ENCODE measurements at regions not wholly inside any gene's neighbourhood (a gene's known extent, or its start where the extent isn't known, plus 50 kb on each side); places are given as distances from the start of the nearest gene placed in this dataset.

DNA sequence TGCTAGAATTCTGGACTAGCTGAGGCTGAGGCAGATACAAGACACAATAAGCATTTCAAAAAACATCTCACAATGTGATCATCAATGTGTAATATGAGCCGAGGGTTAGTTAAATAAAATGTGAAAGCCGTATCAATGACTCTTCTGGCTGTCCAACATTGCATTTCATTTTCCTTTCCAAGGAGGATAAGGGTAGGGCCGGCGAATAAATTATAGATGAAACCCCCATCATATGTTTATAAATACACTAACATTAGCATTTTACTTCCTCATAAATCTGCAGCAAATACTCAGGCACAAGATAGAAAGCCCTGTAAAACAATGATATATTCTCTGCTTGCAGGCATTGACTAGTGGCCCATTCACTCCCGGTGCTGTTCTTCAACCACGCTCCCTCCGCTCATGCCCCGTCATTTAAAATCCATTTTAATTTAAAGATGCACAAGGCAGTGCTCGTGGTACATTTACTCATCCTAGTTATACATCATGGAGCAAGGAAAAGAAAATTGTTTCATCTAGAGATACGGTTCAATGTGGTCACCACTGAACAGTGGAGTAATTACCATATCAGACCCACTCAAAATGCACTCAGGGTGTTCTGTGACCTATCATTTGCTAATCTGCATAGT is 59.9 kb upstream of the RCN1 start:
- peaks cover 0 to 6% (median 0%) of the 10 kb centered on the region in 5 experiments for H3K27me3 ChIP-seq (replicated peaks in 2 of 5; ENCODE audit: control insufficient read depth in 4 of 5, insufficient read depth in 5 of 5, low read length in 4 of 5)
- POLR2A ChIA-PET, result no interaction called here

GRCh38 chr11:32029721-32030120 is 61.2 kb upstream of the RCN1 start:
- Histone ChIP-seq H3K36me3 (ENCODE audit: control insufficient read depth in 4 of 4, insufficient read depth in 4 of 4, low read length in 3 of 4) (no peaks in the 10 kb centered on the region), H3K4me3 (ENCODE audit: control insufficient read depth in 1 of 7, extremely low read depth in 1 of 7, insufficient read depth in 4 of 7, low read depth in 2 of 7, low read length in 6 of 7) (no peak overlapping the region), H3K4me1 (ENCODE audit: control extremely low read depth in 1 of 4, control insufficient read depth in 4 of 4, insufficient read depth in 4 of 4, low read length in 3 of 4) (no peaks in the 10 kb centered on the region), H3K27ac (ENCODE audit: insufficient read depth in 1 of 2, low read depth in 1 of 2, low read length in 2 of 2, poor library complexity in 1 of 2, severe bottlenecking in 2 of 2) (no peak overlapping the region), H3K9me3 (ENCODE audit: control extremely low read depth in 1 of 5, control insufficient read depth in 4 of 5, insufficient read depth in 2 of 5, low read depth in 1 of 5, low read length in 4 of 5) (peaks cover 0 to 1% (median 0%) of the 10 kb centered on the region in 5 experiments), H3K27me3 (replicated peaks in 2 of 5; ENCODE audit: control insufficient read depth in 4 of 5, insufficient read depth in 5 of 5, low read length in 4 of 5) (peaks cover 0 to 6% (median 0%) of the 10 kb centered on the region in 5 experiments)
- no peak for DNase-seq
- ChIA-PET CTCF (interaction anchor here (1.4 kb wide), 1 partner anchor 72 kb away, joined by 3 read pairs; no protein-coding TSS in a partner anchor), POLR2A (no interaction called here)
- 100% methylated on average over 2 of the region's 4 CpGs for WGBS (ENCODE audit: insufficient coverage)

More for the DNA sequence above, 59.9 kb upstream of the RCN1 start:
- no peak for DNase-seq
- H3K36me3 ChIP-seq (ENCODE audit: control insufficient read depth in 4 of 4, insufficient read depth in 4 of 4, low read length in 3 of 4), result no peaks in the 10 kb centered on the region
- no peak overlapping the region for H3K27ac ChIP-seq (ENCODE audit: insufficient read depth in 1 of 2, low read depth in 1 of 2, low read length in 2 of 2, poor library complexity in 1 of 2, severe bottlenecking in 2 of 2)
- H3K4me1 ChIP-seq (ENCODE audit: control extremely low read depth in 1 of 4, control insufficient read depth in 4 of 4, insufficient read depth in 4 of 4, low read length in 3 of 4), result no peaks in the 10 kb centered on the region
- WGBS (ENCODE audit: insufficient coverage), result 100% methylated on average over 2 of the region's 10 CpGs
- CTCF ChIA-PET, result no interaction called here
- H3K4me3 ChIP-seq (ENCODE audit: control insufficient read depth in 1 of 7, extremely low read depth in 1 of 7, insufficient read depth in 4 of 7, low read depth in 2 of 7, low read length in 6 of 7), result no peak overlapping the region
- H3K9me3 ChIP-seq (ENCODE audit: control extremely low read depth in 1 of 5, control insufficient read depth in 4 of 5, insufficient read depth in 2 of 5, low read depth in 1 of 5, low read length in 4 of 5), result peaks cover 0 to 1% (median 0%) of the 10 kb centered on the region in 5 experiments

DNA sequence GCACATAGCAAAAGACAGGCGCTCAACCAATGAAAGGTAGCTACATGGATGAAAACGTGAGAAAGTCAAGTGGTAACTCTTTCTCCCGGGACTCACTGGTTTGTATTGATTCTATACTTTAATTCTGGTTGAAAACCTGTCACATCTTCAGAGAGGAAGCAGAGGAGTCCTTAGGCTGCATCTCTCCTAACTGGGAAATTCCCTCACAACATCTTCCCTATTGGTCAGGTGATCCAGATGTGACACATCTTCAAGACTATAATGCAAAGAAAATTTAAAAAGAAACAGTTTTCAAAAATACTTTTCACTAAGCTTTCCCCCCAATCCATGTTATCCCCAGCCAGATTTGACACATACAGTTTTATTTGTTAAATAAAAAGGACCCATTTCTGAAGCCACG is 62.7 kb upstream of the RCN1 start:
- Histone ChIP-seq H3K4me1 (ENCODE audit: control extremely low read depth in 1 of 4, control insufficient read depth in 4 of 4, insufficient read depth in 4 of 4, low read length in 3 of 4) (no peaks in the 10 kb centered on the region), H3K4me3 (ENCODE audit: control insufficient read depth in 1 of 7, extremely low read depth in 1 of 7, insufficient read depth in 4 of 7, low read depth in 2 of 7, low read length in 6 of 7) (no peak overlapping the region), H3K36me3 (ENCODE audit: control insufficient read depth in 4 of 4, insufficient read depth in 4 of 4, low read length in 3 of 4) (no peaks in the 10 kb centered on the region), H3K9me3 (ENCODE audit: control extremely low read depth in 1 of 5, control insufficient read depth in 4 of 5, insufficient read depth in 2 of 5, low read depth in 1 of 5, low read length in 4 of 5) (peaks cover 0 to 1% (median 0%) of the 10 kb centered on the region in 5 experiments), H3K27me3 (replicated peaks in 2 of 5; ENCODE audit: control insufficient read depth in 4 of 5, insufficient read depth in 5 of 5, low read length in 4 of 5) (peaks cover 0 to 5% (median 0%) of the 10 kb centered on the region in 5 experiments), H3K27ac (ENCODE audit: insufficient read depth in 1 of 2, low read depth in 1 of 2, low read length in 2 of 2, poor library complexity in 1 of 2, severe bottlenecking in 2 of 2) (no peak overlapping the region)
- 100% methylated on average over 4 of the region's 4 CpGs for WGBS (ENCODE audit: insufficient coverage)
- CTCF ChIA-PET, result interaction anchor here (1.3 kb wide), 1 partner anchor 21 kb away, joined by 4 read pairs; no protein-coding TSS in a partner anchor
- POLR2A ChIA-PET, result no interaction called here
- DNase-seq, result no peak

DNA sequence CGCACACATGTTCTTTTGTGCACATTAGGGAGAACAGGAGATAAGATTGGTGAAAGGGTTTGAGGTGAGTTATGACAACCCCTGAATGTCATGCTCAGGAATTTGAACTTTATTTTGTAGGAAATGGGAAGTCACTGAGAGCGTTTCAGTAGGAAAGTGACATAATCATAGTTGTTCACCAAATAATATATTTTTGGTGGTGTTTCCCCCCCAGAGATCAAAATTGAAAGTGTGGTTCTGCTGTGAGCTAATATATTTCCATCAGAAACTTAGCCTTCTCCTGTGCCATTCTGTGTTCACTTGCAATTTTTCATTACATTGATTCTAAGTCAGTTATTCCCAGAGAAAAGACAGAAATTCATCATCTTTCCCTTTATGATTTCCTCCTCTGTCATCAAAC is 64.1 kb upstream of the RCN1 start:
- Histone ChIP-seq H3K4me1 (ENCODE audit: control extremely low read depth in 1 of 4, control insufficient read depth in 4 of 4, insufficient read depth in 4 of 4, low read length in 3 of 4) (no peaks in the 10 kb centered on the region), H3K9me3 (ENCODE audit: control extremely low read depth in 1 of 5, control insufficient read depth in 4 of 5, insufficient read depth in 2 of 5, low read depth in 1 of 5, low read length in 4 of 5) (peaks cover 0 to 1% (median 0%) of the 10 kb centered on the region in 5 experiments), H3K27ac (ENCODE audit: insufficient read depth in 1 of 2, low read depth in 1 of 2, low read length in 2 of 2, poor library complexity in 1 of 2, severe bottlenecking in 2 of 2) (no peak overlapping the region), H3K36me3 (ENCODE audit: control insufficient read depth in 4 of 4, insufficient read depth in 4 of 4, low read length in 3 of 4) (no peaks in the 10 kb centered on the region), H3K27me3 (replicated peaks in 2 of 5; ENCODE audit: control insufficient read depth in 4 of 5, insufficient read depth in 5 of 5, low read length in 4 of 5) (peaks cover 0 to 2% (median 0%) of the 10 kb centered on the region in 5 experiments), H3K4me3 (ENCODE audit: control insufficient read depth in 1 of 7, extremely low read depth in 1 of 7, insufficient read depth in 4 of 7, low read depth in 2 of 7, low read length in 6 of 7) (no peak overlapping the region)
- ChIA-PET CTCF (no interaction called here), POLR2A (no interaction called here)
- no peak for DNase-seq
- 100% methylated on average over 1 of the region's 2 CpGs for WGBS (ENCODE audit: insufficient coverage)

DNA sequence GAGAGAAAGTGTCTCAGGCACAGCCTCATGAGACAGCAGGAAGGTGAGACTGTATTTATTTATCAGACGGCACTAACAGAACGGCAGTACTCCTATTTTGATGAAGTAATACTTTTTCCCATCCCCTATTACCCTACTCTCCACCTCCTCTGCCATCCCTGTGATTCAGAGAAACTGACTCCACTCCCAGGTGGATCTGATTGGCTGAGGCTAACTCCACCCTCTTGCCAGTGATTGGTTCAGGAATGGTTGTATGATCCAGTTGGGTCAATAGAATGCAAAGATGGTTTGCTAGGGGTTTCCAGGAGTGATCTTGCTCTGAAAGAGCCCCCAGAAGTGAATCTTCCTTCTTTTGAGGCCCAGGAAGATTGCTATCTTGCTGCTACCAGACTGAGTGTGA is 65.9 kb upstream of the RCN1 start:
- Histone ChIP-seq H3K36me3 (ENCODE audit: control insufficient read depth in 4 of 4, insufficient read depth in 4 of 4, low read length in 3 of 4) (no peaks in the 10 kb centered on the region), H3K4me3 (ENCODE audit: control insufficient read depth in 1 of 7, extremely low read depth in 1 of 7, insufficient read depth in 4 of 7, low read depth in 2 of 7, low read length in 6 of 7) (no peak overlapping the region), H3K4me1 (ENCODE audit: control extremely low read depth in 1 of 4, control insufficient read depth in 4 of 4, insufficient read depth in 4 of 4, low read length in 3 of 4) (no peaks in the 10 kb centered on the region), H3K9me3 (ENCODE audit: control extremely low read depth in 1 of 5, control insufficient read depth in 4 of 5, insufficient read depth in 2 of 5, low read depth in 1 of 5, low read length in 4 of 5) (peaks cover 0 to 1% (median 0%) of the 10 kb centered on the region in 5 experiments), H3K27me3 (replicated peaks in 2 of 5; ENCODE audit: control insufficient read depth in 4 of 5, insufficient read depth in 5 of 5, low read length in 4 of 5) (peaks cover 0 to 2% (median 0%) of the 10 kb centered on the region in 5 experiments), H3K27ac (ENCODE audit: insufficient read depth in 1 of 2, low read depth in 1 of 2, low read length in 2 of 2, poor library complexity in 1 of 2, severe bottlenecking in 2 of 2) (no peak overlapping the region)
- WGBS (ENCODE audit: insufficient coverage), result no CpG with 5 or more reads among the region's 2 CpGs
- CTCF ChIA-PET, result interaction anchor here (0.6 kb wide), 1 partner anchor 645 kb away, joined by 3 read pairs; no protein-coding TSS in a partner anchor
- POLR2A ChIA-PET, result no interaction called here
- no peak for DNase-seq

- ChIA-PET CTCF (no interaction called here), POLR2A (no interaction called here)
- H3K4me1 ChIP-seq (ENCODE audit: control extremely low read depth in 1 of 4, control insufficient read depth in 4 of 4, insufficient read depth in 4 of 4, low read length in 3 of 4), result no peaks in the 10 kb centered on the region
- DNase-seq, result no peak
- H3K27me3 ChIP-seq (replicated peaks in 2 of 5; ENCODE audit: control insufficient read depth in 4 of 5, insufficient read depth in 5 of 5, low read length in 4 of 5), result peaks cover 0 to 2% (median 0%) of the 10 kb centered on the region in 5 experiments
- 94% methylated on average over 10 of the region's 11 CpGs for WGBS (ENCODE audit: insufficient coverage)
- no peak overlapping the region for H3K27ac ChIP-seq (ENCODE audit: insufficient read depth in 1 of 2, low read depth in 1 of 2, low read length in 2 of 2, poor library complexity in 1 of 2, severe bottlenecking in 2 of 2)
- H3K36me3 ChIP-seq (ENCODE audit: control insufficient read depth in 4 of 4, insufficient read depth in 4 of 4, low read length in 3 of 4), result no peaks in the 10 kb centered on the region
- peaks cover 0 to 1% (median 0%) of the 10 kb centered on the region in 5 experiments for H3K9me3 ChIP-seq (ENCODE audit: control extremely low read depth in 1 of 5, control insufficient read depth in 4 of 5, insufficient read depth in 2 of 5, low read depth in 1 of 5, low read length in 4 of 5)
- no peak overlapping the region for H3K4me3 ChIP-seq (ENCODE audit: control insufficient read depth in 1 of 7, extremely low read depth in 1 of 7, insufficient read depth in 4 of 7, low read depth in 2 of 7, low read length in 6 of 7)
Measured at GRCh38 chr11:32023370-32024305, 67.2 kb upstream of the RCN1 start.

DNA sequence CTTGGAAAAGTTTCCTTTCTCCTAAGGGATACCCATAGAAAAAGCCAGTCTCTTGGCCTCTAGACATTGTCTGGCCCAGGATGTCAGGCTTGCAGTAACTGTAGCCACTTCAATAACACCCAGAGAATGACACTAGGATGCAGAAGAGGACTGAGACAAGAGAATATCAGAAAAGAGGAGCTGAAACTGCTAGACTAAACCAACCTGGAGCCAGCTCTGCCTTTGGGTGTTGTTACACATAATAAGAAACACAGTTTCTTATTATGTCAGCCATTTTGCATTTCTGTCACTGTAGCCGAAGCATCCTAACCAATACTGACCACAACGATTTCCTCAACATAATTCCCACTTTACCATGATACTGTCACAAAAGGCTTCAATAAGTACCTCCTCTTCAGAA is 72.2 kb upstream of the RCN1 start:
- CTCF ChIA-PET, result no interaction called here
- no peak overlapping the region for H3K4me3 ChIP-seq (ENCODE audit: control insufficient read depth in 1 of 7, extremely low read depth in 1 of 7, insufficient read depth in 4 of 7, low read depth in 2 of 7, low read length in 6 of 7)
- 85% methylated on average over 2 of the region's 2 CpGs for WGBS (ENCODE audit: insufficient coverage)

More for the DNA sequence above, 72.2 kb upstream of the RCN1 start:
- peaks cover 0 to 9% (median 4%) of the 10 kb centered on the region in 5 experiments for H3K27me3 ChIP-seq (replicated peaks in 2 of 5; ENCODE audit: control insufficient read depth in 4 of 5, insufficient read depth in 5 of 5, low read length in 4 of 5)
- POLR2A ChIA-PET, result no interaction called here
- H3K9me3 ChIP-seq (ENCODE audit: control extremely low read depth in 1 of 5, control insufficient read depth in 4 of 5, insufficient read depth in 2 of 5, low read depth in 1 of 5, low read length in 4 of 5), result no peaks in the 10 kb centered on the region
- no peaks in the 10 kb centered on the region for H3K36me3 ChIP-seq (ENCODE audit: control insufficient read depth in 4 of 4, insufficient read depth in 4 of 4, low read length in 3 of 4)
- no peak for DNase-seq
- H3K4me1 ChIP-seq (ENCODE audit: control extremely low read depth in 1 of 4, control insufficient read depth in 4 of 4, insufficient read depth in 4 of 4, low read length in 3 of 4), result no peaks in the 10 kb centered on the region
- H3K27ac ChIP-seq (ENCODE audit: insufficient read depth in 1 of 2, low read depth in 1 of 2, low read length in 2 of 2, poor library complexity in 1 of 2, severe bottlenecking in 2 of 2), result no peak overlapping the region

All from common myeloid progenitor, CD34-positive (primary cell).